ENCODE measurements at regions not wholly inside any gene's neighbourhood (a gene's known extent, or its start where the extent isn't known, plus 50 kb on each side); places are given as distances from the start of the nearest gene placed in this dataset.

DNA sequence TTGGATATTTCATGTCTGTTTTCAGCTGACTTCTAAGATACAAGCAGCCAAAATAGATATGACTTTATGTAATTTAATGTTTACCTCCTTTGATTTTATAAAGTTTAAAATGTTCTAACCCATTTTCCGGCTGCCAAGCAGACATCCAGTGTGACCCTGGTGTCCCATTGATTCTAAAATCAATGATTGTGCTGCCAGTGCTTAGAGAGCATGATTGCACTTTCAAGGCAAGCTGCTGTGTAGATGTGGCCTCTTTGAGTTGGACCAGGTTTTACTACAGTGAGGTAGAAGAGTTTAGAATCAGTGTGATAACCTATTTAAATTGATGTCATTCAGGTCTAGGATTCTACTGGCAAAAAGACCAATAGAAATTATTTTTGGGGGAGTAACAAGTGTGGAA, 730.9 kb downstream of the STPG2 start:
- no peak overlapping the region for H2AFZ ChIP-seq (ENCODE audit: low read depth, low read length, poor library complexity, severe bottlenecking)
- no peak overlapping the region for H3K4me2 ChIP-seq (ENCODE audit: low read length)
- H3K27ac ChIP-seq (ENCODE audit: low read depth, low read length), result no peak overlapping the region
- intact Hi-C loops (cut with micrococcal nuclease), result no loop called here
- H3K79me2 ChIP-seq (ENCODE audit: insufficient read depth, low read length), result no peaks in the 10 kb centered on the region
- ATAC-seq (no peak), DNase-seq (ENCODE audit: low read depth, low spot score) (no peak)
- no peak for TF ChIP-seq SIN3A (IDR thresholded peaks at IDR 0.05; ENCODE audit: low read depth)
- TF ChIP-seq POLR2A (IDR thresholded peaks at IDR 0.05; ENCODE audit: borderline replicate concordance, extremely low read depth, insufficient read depth, insufficient read length), result no peak
- TF ChIP-seq, protein P1, sequence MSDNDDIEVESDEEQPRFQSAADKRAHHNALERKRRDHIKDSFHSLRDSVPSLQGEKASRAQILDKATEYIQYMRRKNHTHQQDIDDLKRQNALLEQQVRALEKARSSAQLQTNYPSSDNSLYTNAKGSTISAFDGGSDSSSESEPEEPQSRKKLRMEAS (IDR thresholded peaks at IDR 0.05), result no peak
- TF ChIP-seq REST (IDR thresholded peaks at IDR 0.05; ENCODE audit: low read depth), result no peak
- no peak for TF ChIP-seq JUND (IDR thresholded peaks at IDR 0.05)
- TF ChIP-seq EZH2phosphoT487 (IDR thresholded peaks at IDR 0.05; ENCODE audit: borderline replicate concordance), result no peak
- no peak for TF ChIP-seq ZFX (IDR thresholded peaks at IDR 0.05)
- TF ChIP-seq, protein P2, sequence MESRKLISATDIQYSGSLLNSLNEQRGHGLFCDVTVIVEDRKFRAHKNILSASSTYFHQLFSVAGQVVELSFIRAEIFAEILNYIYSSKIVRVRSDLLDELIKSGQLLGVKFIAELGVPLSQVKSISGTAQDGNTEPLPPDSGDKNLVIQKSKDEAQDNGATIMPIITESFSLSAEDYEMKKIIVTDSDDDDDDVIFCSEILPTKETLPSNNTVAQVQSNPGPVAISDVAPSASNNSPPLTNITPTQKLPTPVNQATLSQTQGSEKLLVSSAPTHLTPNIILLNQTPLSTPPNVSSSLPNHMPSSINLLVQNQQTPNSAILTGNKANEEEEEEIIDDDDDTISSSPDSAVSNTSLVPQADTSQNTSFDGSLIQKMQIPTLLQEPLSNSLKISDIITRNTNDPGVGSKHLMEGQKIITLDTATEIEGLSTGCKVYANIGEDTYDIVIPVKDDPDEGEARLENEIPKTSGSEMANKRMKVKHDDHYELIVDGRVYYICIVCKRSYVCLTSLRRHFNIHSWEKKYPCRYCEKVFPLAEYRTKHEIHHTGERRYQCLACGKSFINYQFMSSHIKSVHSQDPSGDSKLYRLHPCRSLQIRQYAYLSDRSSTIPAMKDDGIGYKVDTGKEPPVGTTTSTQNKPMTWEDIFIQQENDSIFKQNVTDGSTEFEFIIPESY (IDR thresholded peaks at IDR 0.05; ENCODE audit: extremely low read depth, insufficient replicate concordance, low read length), result no peak
- no peak for TF ChIP-seq RAD21 (IDR thresholded peaks at IDR 0.05; ENCODE audit: low read depth)
- TF ChIP-seq ATF3 (IDR thresholded peaks at IDR 0.05), result no peak
- TF ChIP-seq SP1 (IDR thresholded peaks at IDR 0.05; ENCODE audit: low read depth), result no peak
- H3K36me3 ChIP-seq (ENCODE audit: control insufficient read depth in 1 of 2, insufficient read depth in 2 of 2, low read length in 2 of 2), result no peaks in the 10 kb centered on the region
- H3K27me3 ChIP-seq (ENCODE audit: insufficient read depth, low read length), result no peaks in the 10 kb centered on the region
- no peaks in the 10 kb centered on the region for H3K4me1 ChIP-seq (ENCODE audit: control insufficient read depth in 1 of 2, insufficient read depth in 2 of 2, low read length in 2 of 2)
- POLR2A ChIA-PET, result no interaction called here
- no peak overlapping the region for H3K4me3 ChIP-seq (replicated peaks in 1 of 2; ENCODE audit: low read depth in 1 of 2, low read length in 2 of 2)
- no peaks in the 10 kb centered on the region for H3K9me3 ChIP-seq (ENCODE audit: control insufficient read depth in 1 of 2, insufficient read depth in 1 of 2, low read depth in 1 of 2, low read length in 2 of 2)
- no peaks in the 10 kb centered on the region for H4K20me1 ChIP-seq (ENCODE audit: insufficient read depth)
- CTCF ChIA-PET, result no interaction called here
- RAD21 ChIA-PET (ENCODE audit: low non-redundant PET in 1 of 2, low total read pairs in 2 of 2, uncharacterized antibody in 2 of 2, unreplicated experiment in 2 of 2), result no interaction called here
- no peaks in the 10 kb centered on the region for H3K9me2 ChIP-seq (ENCODE audit: insufficient read depth)
- no peak overlapping the region for H3K9ac ChIP-seq (ENCODE audit: low read length)
- BruUV-seq (replicated peaks), result no TSS peak
